Right lobe of liver (tissue), 4 donors: ENCODE measurements at regions not wholly inside any gene's neighbourhood (a gene's known extent, or its start where the extent isn't known, plus 50 kb on each side); places are given as distances from the start of the nearest gene placed in this dataset.

Source experiments
- POLR2A ChIP-seq: fragments of 450-650 bp; IDR thresholded peaks from one replicate; pipeline ENCODE4 v1.6.1; 2017; ENCODE audit warnings: antibody characterized with exemption, mild to moderate bottlenecking
- TF ChIP-seq, protein P1 (sequence below), 4 donors: fragments of 200-600 bp in 3 of 4; fragments of 450-650 bp in 1 of 4; IDR thresholded peaks; one replicate each; pipeline versions ENCODE4 v1.5.1 to v1.8.0; 2016 to 2022; ENCODE audit warnings: antibody characterized with exemption in 4 of 4, mild to moderate bottlenecking in 2 of 4
- donor health status: DM: no; HTN: no; CAD: no.
- donor health status: DM: no; HTN: no; CAD: no.
- donor health status: DM: no; HTN: yes; CAD: no.

DNA sequence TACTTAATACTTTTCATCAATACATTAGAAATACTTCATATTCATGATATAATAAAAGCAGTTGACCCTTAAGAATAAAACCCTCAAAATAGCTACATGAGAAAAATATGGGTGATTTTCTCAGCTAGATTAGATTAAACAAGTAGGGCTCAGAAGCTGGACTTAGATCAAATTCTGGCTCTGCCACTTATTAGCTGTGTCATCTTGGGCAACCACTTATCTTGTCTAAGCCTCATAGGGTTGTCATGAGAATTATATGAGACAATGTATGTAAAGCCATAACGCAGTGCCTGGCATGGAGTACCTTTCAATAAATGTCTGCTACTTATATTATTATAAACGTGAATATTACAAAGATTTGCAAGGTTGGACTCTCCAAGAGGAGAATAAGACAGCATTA lies 84.3 kb upstream of the PGRMC2 start:
- TF ChIP-seq, protein P1, sequence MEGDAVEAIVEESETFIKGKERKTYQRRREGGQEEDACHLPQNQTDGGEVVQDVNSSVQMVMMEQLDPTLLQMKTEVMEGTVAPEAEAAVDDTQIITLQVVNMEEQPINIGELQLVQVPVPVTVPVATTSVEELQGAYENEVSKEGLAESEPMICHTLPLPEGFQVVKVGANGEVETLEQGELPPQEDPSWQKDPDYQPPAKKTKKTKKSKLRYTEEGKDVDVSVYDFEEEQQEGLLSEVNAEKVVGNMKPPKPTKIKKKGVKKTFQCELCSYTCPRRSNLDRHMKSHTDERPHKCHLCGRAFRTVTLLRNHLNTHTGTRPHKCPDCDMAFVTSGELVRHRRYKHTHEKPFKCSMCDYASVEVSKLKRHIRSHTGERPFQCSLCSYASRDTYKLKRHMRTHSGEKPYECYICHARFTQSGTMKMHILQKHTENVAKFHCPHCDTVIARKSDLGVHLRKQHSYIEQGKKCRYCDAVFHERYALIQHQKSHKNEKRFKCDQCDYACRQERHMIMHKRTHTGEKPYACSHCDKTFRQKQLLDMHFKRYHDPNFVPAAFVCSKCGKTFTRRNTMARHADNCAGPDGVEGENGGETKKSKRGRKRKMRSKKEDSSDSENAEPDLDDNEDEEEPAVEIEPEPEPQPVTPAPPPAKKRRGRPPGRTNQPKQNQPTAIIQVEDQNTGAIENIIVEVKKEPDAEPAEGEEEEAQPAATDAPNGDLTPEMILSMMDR (IDR thresholded peaks at IDR 0.05) = no peak
- no peak for TF ChIP-seq POLR2A
